GM23248 (cell line): ENCODE measurements at regions not wholly inside any gene's neighbourhood (a gene's known extent, or its start where the extent isn't known, plus 50 kb on each side); places are given as distances from the start of the nearest gene placed in this dataset.

Experiments used
- DNase-seq: peaks from one replicate; pipeline ENCODE4 v3.0.0-alpha.2; 2015
- H2AFZ ChIP-seq: fragments of 200-600 bp; sonication (generic); 2 replicates; pipeline ENCODE4 v1.6.1; 2016; ENCODE audit warnings: antibody characterized with exemption
- H3F3A ChIP-seq: fragments of 200-600 bp; sonication (generic); 2 replicates; pipeline ENCODE4 v1.6.1; 2016; ENCODE audit warnings: mild to moderate bottlenecking, antibody characterized with exemption, mixed run types; ENCODE audit not compliant: insufficient read depth
- H3K27ac ChIP-seq: fragments of 200-600 bp; sonication (generic); 2 replicates; pipeline ENCODE4 v1.5.1; 2016; ENCODE audit warnings: mild to moderate bottlenecking
- H3K27me3 ChIP-seq: fragments of 200-600 bp; sonication (generic); replicated peaks from 2 replicates; pipeline ENCODE4 v1.6.1; 2016; ENCODE audit warnings: mild to moderate bottlenecking; ENCODE audit not compliant: insufficient read depth
- H3K36me3 ChIP-seq: fragments of 200-600 bp; sonication (generic); 2 replicates; pipeline ENCODE4 v1.6.1; 2016; ENCODE audit warnings: low read depth, mild to moderate bottlenecking
- H3K4me1 ChIP-seq: fragments of 200-600 bp; sonication (generic); 2 replicates; pipeline ENCODE4 v1.6.1; 2016; ENCODE audit warnings: mild to moderate bottlenecking; ENCODE audit not compliant: insufficient read depth
- H3K4me2 ChIP-seq: fragments of 200-600 bp; sonication (generic); one replicate; pipeline ENCODE4 v1.6.1; 2016; ENCODE audit warnings: mild to moderate bottlenecking; ENCODE audit not compliant: unreplicated experiment
- H3K4me3 ChIP-seq: fragments of 200-600 bp; sonication (generic); 2 replicates; pipeline ENCODE4 v1.5.1; 2016; ENCODE audit warnings: mild to moderate bottlenecking
- H3K79me2 ChIP-seq: fragments of 200-600 bp; sonication (generic); 2 replicates; pipeline ENCODE4 v1.6.1; 2016; ENCODE audit warnings: mild to moderate bottlenecking; ENCODE audit not compliant: insufficient read depth
- H3K9ac ChIP-seq: fragments of 200-600 bp; sonication (generic); 2 replicates; pipeline ENCODE4 v1.6.1; 2016; ENCODE audit warnings: mild to moderate bottlenecking
- H3K9me2 ChIP-seq: fragments of 200-600 bp; sonication (generic); 2 replicates; pipeline ENCODE4 v1.6.1; 2016; ENCODE audit warnings: mixed run types, mild to moderate bottlenecking, moderate library complexity; ENCODE audit not compliant: insufficient read depth
- H3K9me3 ChIP-seq: fragments of 200-600 bp; sonication (generic); one replicate; pipeline ENCODE4 v1.6.1; 2017; ENCODE audit warnings: low read depth
- H4K20me1 ChIP-seq: fragments of 200-600 bp; sonication (generic); 2 replicates; pipeline ENCODE4 v1.6.0; 2016; ENCODE audit not compliant: insufficient read depth
- EZH2 ChIP-seq: fragments of 200-600 bp; sonication (generic); IDR thresholded peaks from 2 replicates; pipeline ENCODE4 v1.6.1; 2018; ENCODE audit warnings: antibody characterized with exemption, mild to moderate bottlenecking; ENCODE audit not compliant: insufficient read depth, poor library complexity, severe bottlenecking
- EZH2phosphoT487 ChIP-seq: fragments of 200-600 bp; sonication (generic); IDR thresholded peaks from 2 replicates; pipeline ENCODE4 v1.6.1; 2018; ENCODE audit warnings: antibody characterized with exemption, moderate library complexity, mild to moderate bottlenecking, low read depth; ENCODE audit not compliant: insufficient read depth
- WGBS, 2 experiments: methylation state at CpG; one replicate each; pipeline ENCODE4 v1.1.6; 2015 to 2017; ENCODE audit warnings: low lambda C conversion rate in 2 of 2, low coverage in 1 of 2; ENCODE audit errors: missing lambda C conversion rate in 2 of 2; 5-methylcytosine and 5-hydroxymethylcytosine counted together
- in situ Hi-C: fragments of 300-500 bp; cut with MboI; formaldehyde crosslinking; loops from 2 replicates; pipeline ENCODE4 v1.15.0; 2020

DNA sequence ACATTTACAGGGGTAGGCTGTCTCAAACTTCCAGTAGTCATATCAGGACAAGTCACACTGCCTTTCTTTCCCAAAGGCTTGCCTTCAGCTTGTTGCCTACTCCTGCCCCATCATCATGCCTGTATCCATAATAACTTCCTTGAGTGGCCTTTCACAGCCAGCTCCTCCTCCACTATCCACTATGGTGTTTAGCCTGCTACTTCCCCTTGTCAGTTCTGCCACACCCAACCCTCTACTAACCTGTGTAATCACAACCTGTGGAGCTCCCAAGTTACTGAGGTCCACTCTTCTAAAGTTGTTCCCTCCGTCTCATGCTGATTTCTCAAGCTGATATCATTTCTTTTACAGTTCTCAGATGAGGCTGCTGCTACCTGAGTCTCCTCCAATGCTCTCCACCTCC lies 159.9 kb downstream of the BMP4 start:
- no peaks in the 10 kb centered on the region for H3K4me1 ChIP-seq
- H2AFZ ChIP-seq: no peak overlapping the region
- no peak overlapping the region for H3K9ac ChIP-seq
- H3F3A ChIP-seq: no peaks in the 10 kb centered on the region
- in situ Hi-C loops: no loop called here
- no peak overlapping the region for H3K4me2 ChIP-seq
- TF ChIP-seq EZH2phosphoT487: no peak
- no peak overlapping the region for H3K27ac ChIP-seq
- WGBS, 2 experiments: 14 to 21% methylated on average over 1 of the region's 1 CpG
- no peaks in the 10 kb centered on the region for H3K36me3 ChIP-seq
- no peak overlapping the region for H3K4me3 ChIP-seq
- H3K9me2 ChIP-seq: no peaks in the 10 kb centered on the region
- no peaks in the 10 kb centered on the region for H3K79me2 ChIP-seq
- H3K9me3 ChIP-seq: no peaks in the 10 kb centered on the region
- no peaks in the 10 kb centered on the region for H4K20me1 ChIP-seq
- H3K27me3 ChIP-seq: no peaks in the 10 kb centered on the region; the same call in 1 of the 2 replicates
- DNase-seq: no peak

DNA sequence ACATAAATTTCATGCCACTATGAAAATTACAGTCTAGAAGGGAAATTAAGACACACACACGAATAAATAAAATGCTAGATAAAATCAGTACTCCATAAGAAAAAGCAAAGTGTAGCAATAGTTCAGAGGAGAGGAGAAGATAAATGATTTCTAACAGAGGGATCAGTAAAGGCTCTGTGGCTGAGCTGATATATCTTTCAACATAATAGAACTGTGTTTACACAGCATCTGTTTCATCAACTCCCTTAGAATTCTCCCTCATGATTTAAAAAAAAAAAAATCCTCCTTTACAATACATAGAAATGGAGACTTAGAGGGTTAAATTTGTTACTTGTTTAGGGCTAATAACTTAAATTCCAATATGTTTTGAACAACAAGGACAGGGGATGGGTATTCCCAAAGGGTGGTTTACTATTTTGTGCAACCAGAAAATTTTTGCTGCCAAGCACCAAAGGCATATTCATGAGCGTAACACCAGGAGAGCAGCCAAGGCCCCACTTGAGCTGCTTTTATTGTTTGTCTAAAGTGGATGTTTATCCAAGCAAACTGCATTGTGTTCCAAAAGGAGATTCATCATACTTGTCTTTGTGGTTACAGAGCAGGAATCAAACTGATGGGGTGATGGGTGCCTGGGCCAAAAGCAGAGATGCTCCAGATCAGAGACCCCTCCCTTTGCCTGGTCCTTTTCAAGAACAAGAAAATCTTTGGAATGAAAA lies 162.7 kb downstream of the BMP4 start:
- Histone ChIP-seq H3K9me3 (no peaks in the 10 kb centered on the region), H3K36me3 (no peaks in the 10 kb centered on the region), H3K27me3 (no peaks in the 10 kb centered on the region; the same call in 1 of the 2 replicates), H3K4me3 (no peak overlapping the region), H3K79me2 (no peaks in the 10 kb centered on the region), H3K4me1 (no peaks in the 10 kb centered on the region), H3K9ac (no peak overlapping the region), H4K20me1 (no peaks in the 10 kb centered on the region), H3K4me2 (no peak overlapping the region), H3F3A (no peaks in the 10 kb centered on the region), H3K27ac (no peak overlapping the region), H3K9me2 (no peaks in the 10 kb centered on the region), H2AFZ (no peak overlapping the region)
- no peak for TF ChIP-seq EZH2
- TF ChIP-seq EZH2phosphoT487: no peak
- in situ Hi-C loops: no loop called here
- 13 to 18% methylated on average over 2 of the region's 2 CpGs for WGBS, 2 experiments
- DNase-seq: no peak

DNA sequence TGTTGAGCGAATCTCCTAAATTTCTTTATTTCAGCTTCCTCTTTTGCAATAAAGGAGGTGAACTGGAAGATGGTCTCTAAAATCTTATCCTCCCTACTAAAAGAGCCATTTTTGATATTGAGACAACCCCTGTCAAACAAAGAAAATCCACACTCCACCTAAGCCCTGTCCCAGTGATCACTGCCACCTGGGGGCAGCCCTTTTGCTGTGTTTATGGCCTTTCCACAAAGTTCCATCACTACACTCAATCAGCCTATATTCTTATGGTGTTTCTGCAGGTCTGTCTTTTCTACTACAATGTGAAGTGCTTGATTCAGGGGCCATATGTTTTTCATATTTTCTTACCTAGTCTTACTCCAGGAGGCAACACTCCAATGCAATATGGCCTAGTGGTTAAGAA lies 163.7 kb downstream of the BMP4 start:
- Histone ChIP-seq H3F3A (no peaks in the 10 kb centered on the region), H3K27me3 (no peaks in the 10 kb centered on the region; the same call in 1 of the 2 replicates), H3K4me2 (no peak overlapping the region), H3K9me3 (no peaks in the 10 kb centered on the region), H4K20me1 (no peaks in the 10 kb centered on the region), H3K36me3 (no peaks in the 10 kb centered on the region), H3K9me2 (no peaks in the 10 kb centered on the region), H3K4me3 (no peak overlapping the region), H3K79me2 (no peaks in the 10 kb centered on the region), H3K27ac (no peak overlapping the region), H3K9ac (no peak overlapping the region), H2AFZ (no peak overlapping the region), H3K4me1 (no peaks in the 10 kb centered on the region)
- TF ChIP-seq EZH2: no peak
- DNase-seq: no peak
- in situ Hi-C loops: no loop called here
- WGBS, 2 experiments: 46 to 57% methylated on average over 1 of the region's 1 CpG

DNA sequence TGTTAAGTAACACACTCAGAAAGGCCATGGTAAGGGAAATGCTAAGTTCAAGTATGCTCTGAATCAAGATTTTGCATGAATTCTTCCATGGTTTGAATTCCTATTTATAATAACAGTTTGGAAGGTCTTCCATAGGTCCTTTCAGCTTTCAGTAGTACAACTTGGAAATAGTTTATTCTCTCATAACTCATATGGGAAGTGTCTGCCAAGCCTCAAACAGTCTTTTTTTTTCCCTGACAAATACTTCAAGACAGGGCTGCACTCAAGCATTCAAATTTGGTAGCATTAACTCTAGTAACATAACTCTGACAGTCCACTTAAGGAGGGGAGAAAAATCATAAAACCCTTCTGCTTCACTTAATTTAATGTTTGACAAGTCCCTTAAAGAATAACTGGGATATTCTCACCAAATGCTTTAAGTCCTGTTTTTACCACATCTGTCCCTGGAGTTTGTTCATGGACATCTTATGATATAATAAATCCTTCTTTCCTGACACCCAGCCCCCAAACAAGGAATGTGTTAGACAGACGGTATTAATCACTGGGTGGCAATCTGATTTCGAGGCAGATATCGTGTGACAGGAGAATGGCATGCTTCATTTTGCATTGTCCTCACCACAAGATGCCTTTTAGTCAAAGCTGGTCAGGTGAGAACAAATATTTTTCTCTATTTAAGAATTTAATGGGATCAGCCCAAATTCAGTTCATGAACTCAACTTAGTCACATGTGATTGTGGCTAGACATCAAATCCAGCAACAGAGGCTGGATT lies 165.7 kb downstream of the BMP4 start:
- no peaks in the 10 kb centered on the region for H3K4me1 ChIP-seq
- DNase-seq: no peak
- H3F3A ChIP-seq: no peaks in the 10 kb centered on the region
- no peaks in the 10 kb centered on the region for H4K20me1 ChIP-seq
- no peak overlapping the region for H3K4me2 ChIP-seq
- no peaks in the 10 kb centered on the region for H3K9me2 ChIP-seq
- H3K9ac ChIP-seq: no peak overlapping the region
- no peak overlapping the region for H3K4me3 ChIP-seq
- no peak overlapping the region for H2AFZ ChIP-seq
- in situ Hi-C loops: no loop called here
- H3K79me2 ChIP-seq: no peaks in the 10 kb centered on the region
- no peaks in the 10 kb centered on the region; the same call in 1 of the 2 replicates for H3K27me3 ChIP-seq
- WGBS, 2 experiments: 1 to 5% methylated on average over 3 of the region's 3 CpGs
- TF ChIP-seq EZH2phosphoT487: no peak
- TF ChIP-seq EZH2: no peak
- no peaks in the 10 kb centered on the region for H3K36me3 ChIP-seq
- H3K27ac ChIP-seq: no peak overlapping the region
- H3K9me3 ChIP-seq: no peaks in the 10 kb centered on the region
